HG03108 (cell line): ENCODE measurements at regions not wholly inside any gene's neighbourhood (a gene's known extent, or its start where the extent isn't known, plus 50 kb on each side); places are given as distances from the start of the nearest gene placed in this dataset.

Experiments
- ATAC-seq: cut with Tn5 transposase; IDR thresholded peaks from one replicate; pipeline ENCODE4 v1.9.1; 2021; ENCODE audit warnings: moderate library complexity; ENCODE audit not compliant: unreplicated experiment

- ATAC-seq = no peak
Observed at GRCh38 chr16:88315543-88316105, 67.1 kb upstream of the ZNF469 start.

GRCh38 chr16:88316151-88316550, 66.6 kb upstream of the ZNF469 start:
- no peak for ATAC-seq

GRCh38 chr16:88316941-88317612, 65.7 kb upstream of the ZNF469 start:
- no peak for ATAC-seq

- ATAC-seq = no peak
Observed at GRCh38 chr16:88317613-88317965, 65.2 kb upstream of the ZNF469 start.

- no peak for ATAC-seq
Observed at GRCh38 chr16:88318051-88318450, 64.7 kb upstream of the ZNF469 start.

GRCh38 chr16:88318521-88318920, 64.2 kb upstream of the ZNF469 start:
- ATAC-seq = no peak

GRCh38 chr16:88319116-88319965, 63.4 kb upstream of the ZNF469 start:
- ATAC-seq = no peak

- no peak for ATAC-seq
Observed at GRCh38 chr16:88320947-88321634, 61.7 kb upstream of the ZNF469 start.

- no peak for ATAC-seq
Observed at GRCh38 chr16:88321635-88322499, 60.9 kb upstream of the ZNF469 start.

GRCh38 chr16:88322500-88322970, 60.2 kb upstream of the ZNF469 start:
- ATAC-seq = no peak

- ATAC-seq = no peak
Observed at GRCh38 chr16:88323041-88323440, 59.7 kb upstream of the ZNF469 start.

- no peak for ATAC-seq
Observed at GRCh38 chr16:88323546-88324330, 59.0 kb upstream of the ZNF469 start.

GRCh38 chr16:88325087-88325750, 57.5 kb upstream of the ZNF469 start:
- ATAC-seq = no peak

- ATAC-seq = no peak
Observed at GRCh38 chr16:88325976-88326375, 56.8 kb upstream of the ZNF469 start.

GRCh38 chr16:88326611-88327485, 55.9 kb upstream of the ZNF469 start:
- ATAC-seq = no peak

GRCh38 chr16:88327561-88328312, 55.0 kb upstream of the ZNF469 start:
- ATAC-seq = no peak

- ATAC-seq = no peak
Observed at GRCh38 chr16:88328313-88328980, 54.3 kb upstream of the ZNF469 start.
